ENCODE measurements at regions not wholly inside any gene's neighbourhood (a gene's known extent, or its start where the extent isn't known, plus 50 kb on each side); places are given as distances from the start of the nearest gene placed in this dataset.

- Histone ChIP-seq H3K23ac (ENCODE audit: low read depth, low read length, poor library complexity) (no peak overlapping the region), H2BK5ac (ENCODE audit: low read length) (no peak overlapping the region), H3K4me1 (ENCODE audit: control insufficient read depth in 2 of 2, insufficient read depth in 1 of 2, low read depth in 1 of 2, low read length in 2 of 2) (no peaks in the 10 kb centered on the region), H3K4me2 (ENCODE audit: insufficient read depth, low read length, poor library complexity, severe bottlenecking) (no peak overlapping the region), H3K36me3 (replicated peaks in 1 of 2; ENCODE audit: control insufficient read depth in 2 of 2, insufficient read depth in 2 of 2, low read length in 2 of 2) (no peaks in the 10 kb centered on the region), H3K79me1 (ENCODE audit: low read depth, low read length) (no peaks in the 10 kb centered on the region), H3K27me3 (ENCODE audit: control insufficient read depth in 3 of 3, insufficient read depth in 3 of 3, low read depth in 1 of 3, low read length in 3 of 3) (no peaks in the 10 kb centered on the region), H3K9me3 (replicated peaks in 1 of 2; ENCODE audit: control insufficient read depth in 2 of 2, insufficient read depth in 1 of 2, low read depth in 1 of 2, low read length in 2 of 2) (no peaks in the 10 kb centered on the region), H2AFZ (ENCODE audit: low read length) (no peak overlapping the region), H4K8ac (ENCODE audit: low read depth, low read length) (no peak overlapping the region), H2BK15ac (ENCODE audit: low read length) (no peak overlapping the region), H3K4ac (ENCODE audit: low read length) (no peak overlapping the region), H3K9ac (ENCODE audit: low read depth, low read length, poor library complexity) (no peak overlapping the region), H3K14ac (ENCODE audit: low read length) (no peak overlapping the region), H4K91ac (ENCODE audit: low read depth, low read length, poor library complexity) (no peak overlapping the region), H2BK120ac (ENCODE audit: low read depth, low read length) (no peak overlapping the region), H2BK12ac (ENCODE audit: low read length) (no peak overlapping the region), H3K18ac (ENCODE audit: low read length) (no peak overlapping the region), H3K27ac (replicated peaks; ENCODE audit: low read length) (no peak overlapping the region), H2AK5ac (ENCODE audit: low read depth, low read length) (no peak overlapping the region), H3K4me3 (ENCODE audit: low read length in 2 of 2) (no peak overlapping the region)
- WGBS, 2 donors (ENCODE audit: extremely low coverage in 2 of 2, insufficient read length in 2 of 2, insufficient replicate concordance in 1 of 2): no CpG with 5 or more reads among the region's 4 CpGs
- no peak for DNase-seq (ENCODE audit: low spot score)
Observed at GRCh38 chr10:90276894-90277475, 575.6 kb downstream of the KIF20B start.

DNA sequence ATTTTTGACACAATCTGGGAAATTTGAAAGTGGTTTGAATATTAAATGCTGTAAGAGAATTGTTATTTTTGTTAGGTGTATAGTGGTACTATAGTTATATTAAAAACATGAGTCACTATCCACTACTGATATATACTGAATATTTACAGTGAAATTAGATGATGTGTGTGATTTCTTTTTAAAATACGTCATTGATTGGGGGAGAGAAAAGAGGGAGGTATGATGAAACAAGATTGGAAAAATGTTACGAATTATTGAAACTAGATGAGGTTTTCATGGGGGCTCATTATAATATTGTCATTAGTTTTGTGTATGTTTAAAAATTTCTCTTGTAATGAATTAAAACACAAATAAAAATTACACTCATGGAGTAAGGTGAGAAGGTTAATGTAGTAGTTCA lies 571.4 kb downstream of the HTR7 start:
- no peak overlapping the region for H3K23ac ChIP-seq (ENCODE audit: low read depth, low read length, poor library complexity)
- H3K79me1 ChIP-seq (ENCODE audit: low read depth, low read length): no peaks in the 10 kb centered on the region
- H3K4ac ChIP-seq (ENCODE audit: low read length): no peak overlapping the region
- no peak overlapping the region for H3K4me2 ChIP-seq (ENCODE audit: insufficient read depth, low read length, poor library complexity, severe bottlenecking)
- no peak overlapping the region for H3K27ac ChIP-seq (replicated peaks; ENCODE audit: low read length)
- WGBS, 2 donors (ENCODE audit: extremely low coverage in 2 of 2, insufficient read length in 2 of 2, insufficient replicate concordance in 1 of 2): 100% methylated on average over 2 of the region's 2 CpGs; no CpG with 5 or more reads in 1 of the 2 donors
- H2BK15ac ChIP-seq (ENCODE audit: low read length): no peak overlapping the region
- DNase-seq (ENCODE audit: low spot score): no peak
- H3K18ac ChIP-seq (ENCODE audit: low read length): no peak overlapping the region
- H2AK5ac ChIP-seq (ENCODE audit: low read depth, low read length): no peak overlapping the region
- no peak overlapping the region for H4K8ac ChIP-seq (ENCODE audit: low read depth, low read length)
- H2BK120ac ChIP-seq (ENCODE audit: low read depth, low read length): no peak overlapping the region
- no peak overlapping the region for H3K14ac ChIP-seq (ENCODE audit: low read length)
- H3K4me1 ChIP-seq (ENCODE audit: control insufficient read depth in 2 of 2, insufficient read depth in 1 of 2, low read depth in 1 of 2, low read length in 2 of 2): no peaks in the 10 kb centered on the region
- H3K27me3 ChIP-seq (ENCODE audit: control insufficient read depth in 3 of 3, insufficient read depth in 3 of 3, low read depth in 1 of 3, low read length in 3 of 3): no peaks in the 10 kb centered on the region
- H3K9me3 ChIP-seq (replicated peaks in 1 of 2; ENCODE audit: control insufficient read depth in 2 of 2, insufficient read depth in 1 of 2, low read depth in 1 of 2, low read length in 2 of 2): no peaks in the 10 kb centered on the region
- no peaks in the 10 kb centered on the region for H3K36me3 ChIP-seq (replicated peaks in 1 of 2; ENCODE audit: control insufficient read depth in 2 of 2, insufficient read depth in 2 of 2, low read length in 2 of 2)
- no peak overlapping the region for H4K91ac ChIP-seq (ENCODE audit: low read depth, low read length, poor library complexity)
- H3K9ac ChIP-seq (ENCODE audit: low read depth, low read length, poor library complexity): no peak overlapping the region
- no peak overlapping the region for H2BK5ac ChIP-seq (ENCODE audit: low read length)
- H2BK12ac ChIP-seq (ENCODE audit: low read length): no peak overlapping the region
- no peak overlapping the region for H2AFZ ChIP-seq (ENCODE audit: low read length)
- H3K4me3 ChIP-seq (ENCODE audit: low read length in 2 of 2): no peak overlapping the region

GRCh38 chr10:90286941-90287340 lies 570.9 kb downstream of the HTR7 start:
- Histone ChIP-seq H3K9me3 (replicated peaks in 1 of 2; ENCODE audit: control insufficient read depth in 2 of 2, insufficient read depth in 1 of 2, low read depth in 1 of 2, low read length in 2 of 2) (no peaks in the 10 kb centered on the region), H2BK5ac (ENCODE audit: low read length) (no peak overlapping the region), H3K4ac (ENCODE audit: low read length) (no peak overlapping the region), H2BK120ac (ENCODE audit: low read depth, low read length) (no peak overlapping the region), H3K27me3 (ENCODE audit: control insufficient read depth in 3 of 3, insufficient read depth in 3 of 3, low read depth in 1 of 3, low read length in 3 of 3) (no peaks in the 10 kb centered on the region), H2BK12ac (ENCODE audit: low read length) (no peak overlapping the region), H3K14ac (ENCODE audit: low read length) (no peak overlapping the region), H3K18ac (ENCODE audit: low read length) (no peak overlapping the region), H3K4me1 (ENCODE audit: control insufficient read depth in 2 of 2, insufficient read depth in 1 of 2, low read depth in 1 of 2, low read length in 2 of 2) (no peaks in the 10 kb centered on the region), H4K8ac (ENCODE audit: low read depth, low read length) (no peak overlapping the region), H2AK5ac (ENCODE audit: low read depth, low read length) (no peak overlapping the region), H2AFZ (ENCODE audit: low read length) (no peak overlapping the region), H3K9ac (ENCODE audit: low read depth, low read length, poor library complexity) (no peak overlapping the region), H4K91ac (ENCODE audit: low read depth, low read length, poor library complexity) (no peak overlapping the region), H3K4me2 (ENCODE audit: insufficient read depth, low read length, poor library complexity, severe bottlenecking) (no peak overlapping the region), H3K4me3 (ENCODE audit: low read length in 2 of 2) (no peak overlapping the region), H3K27ac (replicated peaks; ENCODE audit: low read length) (no peak overlapping the region), H3K36me3 (replicated peaks in 1 of 2; ENCODE audit: control insufficient read depth in 2 of 2, insufficient read depth in 2 of 2, low read length in 2 of 2) (no peaks in the 10 kb centered on the region), H2BK15ac (ENCODE audit: low read length) (no peak overlapping the region), H3K79me1 (ENCODE audit: low read depth, low read length) (no peaks in the 10 kb centered on the region), H3K23ac (ENCODE audit: low read depth, low read length, poor library complexity) (no peak overlapping the region)
- no peak for DNase-seq (ENCODE audit: low spot score)
- no CpG with 5 or more reads among the region's 1 CpG for WGBS, 2 donors (ENCODE audit: extremely low coverage in 2 of 2, insufficient read length in 2 of 2, insufficient replicate concordance in 1 of 2)

DNA sequence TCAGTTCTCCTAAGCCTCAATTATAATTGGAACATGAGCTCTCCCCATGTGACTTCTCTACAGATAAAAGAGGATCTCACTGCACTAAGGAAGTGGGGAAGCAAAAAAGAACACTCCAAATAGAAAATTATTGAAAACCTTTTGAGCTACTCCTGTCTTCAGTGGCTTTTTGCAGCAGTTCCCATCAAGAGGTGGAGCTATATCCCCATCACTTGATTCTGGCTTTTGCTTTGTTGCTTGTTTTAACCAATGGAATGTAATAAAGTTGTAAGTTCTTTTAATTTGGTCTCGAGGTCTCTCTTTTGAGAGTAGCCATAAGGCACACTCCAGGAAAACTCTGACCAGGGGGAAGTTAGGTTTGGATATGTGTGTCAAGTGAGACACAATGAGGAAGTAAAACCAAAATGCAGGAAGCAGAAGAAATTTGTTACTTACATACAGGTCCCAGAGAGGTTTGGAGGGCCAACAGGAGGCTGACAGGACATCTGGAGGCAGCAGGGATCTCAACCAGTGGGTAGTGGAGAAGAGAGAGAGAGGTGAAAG lies 569.4 kb downstream of the HTR7 start:
- H2BK5ac ChIP-seq (ENCODE audit: low read length): no peak overlapping the region
- no peaks in the 10 kb centered on the region for H3K36me3 ChIP-seq (replicated peaks in 1 of 2; ENCODE audit: control insufficient read depth in 2 of 2, insufficient read depth in 2 of 2, low read length in 2 of 2)
- H3K9ac ChIP-seq (ENCODE audit: low read depth, low read length, poor library complexity): no peak overlapping the region
- no peak overlapping the region for H4K91ac ChIP-seq (ENCODE audit: low read depth, low read length, poor library complexity)
- no peak overlapping the region for H2AFZ ChIP-seq (ENCODE audit: low read length)
- H3K79me1 ChIP-seq (ENCODE audit: low read depth, low read length): no peaks in the 10 kb centered on the region
- no peak overlapping the region for H3K23ac ChIP-seq (ENCODE audit: low read depth, low read length, poor library complexity)
- H2BK12ac ChIP-seq (ENCODE audit: low read length): no peak overlapping the region
- H3K9me3 ChIP-seq (replicated peaks in 1 of 2; ENCODE audit: control insufficient read depth in 2 of 2, insufficient read depth in 1 of 2, low read depth in 1 of 2, low read length in 2 of 2): no peaks in the 10 kb centered on the region
- no CpG with 5 or more reads among the region's 1 CpG for WGBS, 2 donors (ENCODE audit: extremely low coverage in 2 of 2, insufficient read length in 2 of 2, insufficient replicate concordance in 1 of 2)
- no peak overlapping the region for H2AK5ac ChIP-seq (ENCODE audit: low read depth, low read length)
- no peak overlapping the region for H3K27ac ChIP-seq (replicated peaks; ENCODE audit: low read length)
- no peak overlapping the region for H3K18ac ChIP-seq (ENCODE audit: low read length)
- H2BK120ac ChIP-seq (ENCODE audit: low read depth, low read length): no peak overlapping the region
- H2BK15ac ChIP-seq (ENCODE audit: low read length): no peak overlapping the region
- H3K14ac ChIP-seq (ENCODE audit: low read length): no peak overlapping the region
- H4K8ac ChIP-seq (ENCODE audit: low read depth, low read length): no peak overlapping the region
- no peaks in the 10 kb centered on the region for H3K4me1 ChIP-seq (ENCODE audit: control insufficient read depth in 2 of 2, insufficient read depth in 1 of 2, low read depth in 1 of 2, low read length in 2 of 2)
- H3K4me3 ChIP-seq (ENCODE audit: low read length in 2 of 2): no peak overlapping the region
- no peaks in the 10 kb centered on the region for H3K27me3 ChIP-seq (ENCODE audit: control insufficient read depth in 3 of 3, insufficient read depth in 3 of 3, low read depth in 1 of 3, low read length in 3 of 3)
- no peak for DNase-seq (ENCODE audit: low spot score)
- no peak overlapping the region for H3K4me2 ChIP-seq (ENCODE audit: insufficient read depth, low read length, poor library complexity, severe bottlenecking)
- H3K4ac ChIP-seq (ENCODE audit: low read length): no peak overlapping the region

Measured in neuronal stem cell (in vitro differentiated cells).